ENCODE measurements at regions not wholly inside any gene's neighbourhood (a gene's known extent, or its start where the extent isn't known, plus 50 kb on each side); places are given as distances from the start of the nearest gene placed in this dataset.

DNA sequence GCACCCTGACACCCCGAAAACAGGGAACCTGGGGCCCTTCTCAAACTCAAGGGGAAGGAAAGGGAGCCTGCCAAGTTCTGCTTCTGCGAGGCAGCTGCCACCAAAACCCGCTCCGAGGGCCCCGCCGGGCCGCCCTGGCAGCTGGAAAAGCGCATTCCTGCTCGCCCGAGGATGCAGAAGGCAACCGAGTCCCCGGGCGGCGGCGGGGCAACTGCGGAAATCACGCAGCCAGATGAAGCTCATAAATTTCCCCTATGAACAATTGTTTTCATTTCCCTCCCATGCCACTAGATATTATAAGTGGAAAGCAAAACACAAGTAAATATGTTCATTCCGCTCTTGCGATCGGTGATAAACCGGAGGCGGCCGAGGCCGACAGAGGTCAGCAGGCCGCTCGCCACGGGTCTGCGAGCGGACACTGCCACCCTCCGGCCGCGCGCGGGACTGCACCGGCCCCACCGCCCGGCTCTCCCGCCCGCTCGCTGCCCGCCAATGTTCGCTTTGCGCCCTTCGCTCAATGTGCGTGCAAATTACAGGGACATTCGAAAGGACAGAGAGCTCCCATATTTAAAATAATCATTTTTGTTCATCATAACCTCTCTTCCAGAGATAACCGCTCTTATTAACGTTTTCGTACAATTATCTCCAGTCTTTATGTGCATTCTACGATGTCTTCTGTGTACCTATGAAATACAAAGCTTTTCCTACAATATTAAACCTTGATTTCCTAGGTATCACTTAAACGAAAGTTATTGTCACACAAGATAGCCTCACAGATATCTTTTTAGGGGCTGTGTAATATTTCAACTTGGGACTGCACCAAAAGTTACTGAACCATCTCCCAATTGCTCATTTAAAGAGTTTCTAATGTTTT lies 120.8 kb upstream of the ZNF507 start:
- CTCF ChIA-PET (ENCODE audit: unreplicated experiment) = interaction anchor here (0.6 kb wide), 2 partner anchors 12 to 349 kb away, joined by 3 read pairs; no protein-coding TSS in a partner anchor
- Histone ChIP-seq H3K4me1 (ENCODE audit: insufficient read depth, low read length, poor library complexity, severe bottlenecking) (no peaks in the 10 kb centered on the region), H3K4me3 (ENCODE audit: low read depth, low read length, poor library complexity, severe bottlenecking) (no peak overlapping the region), H4K20me1 (ENCODE audit: insufficient read depth, low read length) (no peaks in the 10 kb centered on the region), H2AFZ (ENCODE audit: low read length) (no peak overlapping the region), H3K9me2 (ENCODE audit: insufficient read depth, low read length) (no peaks in the 10 kb centered on the region), H3K9me3 (ENCODE audit: low read length) (no peaks in the 10 kb centered on the region), H3K36me3 (ENCODE audit: insufficient read depth, low read length) (no peaks in the 10 kb centered on the region), H3K79me2 (ENCODE audit: insufficient read depth, low read depth, low read length) (no peaks in the 10 kb centered on the region), H3K27ac (ENCODE audit: low read depth, low read length, poor library complexity, severe bottlenecking) (no peak overlapping the region), H3K4me2 (ENCODE audit: low read length) (no peak overlapping the region)
- no TSS peak for BruUV-seq (replicated peaks)
- DNase-seq (ENCODE audit: low spot score) = peak; percentile 6
- TF ChIP-seq, protein P1, sequence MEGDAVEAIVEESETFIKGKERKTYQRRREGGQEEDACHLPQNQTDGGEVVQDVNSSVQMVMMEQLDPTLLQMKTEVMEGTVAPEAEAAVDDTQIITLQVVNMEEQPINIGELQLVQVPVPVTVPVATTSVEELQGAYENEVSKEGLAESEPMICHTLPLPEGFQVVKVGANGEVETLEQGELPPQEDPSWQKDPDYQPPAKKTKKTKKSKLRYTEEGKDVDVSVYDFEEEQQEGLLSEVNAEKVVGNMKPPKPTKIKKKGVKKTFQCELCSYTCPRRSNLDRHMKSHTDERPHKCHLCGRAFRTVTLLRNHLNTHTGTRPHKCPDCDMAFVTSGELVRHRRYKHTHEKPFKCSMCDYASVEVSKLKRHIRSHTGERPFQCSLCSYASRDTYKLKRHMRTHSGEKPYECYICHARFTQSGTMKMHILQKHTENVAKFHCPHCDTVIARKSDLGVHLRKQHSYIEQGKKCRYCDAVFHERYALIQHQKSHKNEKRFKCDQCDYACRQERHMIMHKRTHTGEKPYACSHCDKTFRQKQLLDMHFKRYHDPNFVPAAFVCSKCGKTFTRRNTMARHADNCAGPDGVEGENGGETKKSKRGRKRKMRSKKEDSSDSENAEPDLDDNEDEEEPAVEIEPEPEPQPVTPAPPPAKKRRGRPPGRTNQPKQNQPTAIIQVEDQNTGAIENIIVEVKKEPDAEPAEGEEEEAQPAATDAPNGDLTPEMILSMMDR (conservative IDR thresholded peaks at IDR 0.05; ENCODE audit: low read length) = peak; percentile 96
- TF ChIP-seq EZH2phosphoT487 (IDR thresholded peaks at IDR 0.05; ENCODE audit: borderline replicate concordance, low read depth, low read length) = no peak
- POLR2A ChIA-PET = no interaction called here
- intact Hi-C loops (cut with micrococcal nuclease; ENCODE audit: unreplicated experiment) = loop anchor here (2.0 to 10.0 kb wide), 3 partner anchors 550 to 1540 kb away; no protein-coding TSS in a partner anchor

DNA sequence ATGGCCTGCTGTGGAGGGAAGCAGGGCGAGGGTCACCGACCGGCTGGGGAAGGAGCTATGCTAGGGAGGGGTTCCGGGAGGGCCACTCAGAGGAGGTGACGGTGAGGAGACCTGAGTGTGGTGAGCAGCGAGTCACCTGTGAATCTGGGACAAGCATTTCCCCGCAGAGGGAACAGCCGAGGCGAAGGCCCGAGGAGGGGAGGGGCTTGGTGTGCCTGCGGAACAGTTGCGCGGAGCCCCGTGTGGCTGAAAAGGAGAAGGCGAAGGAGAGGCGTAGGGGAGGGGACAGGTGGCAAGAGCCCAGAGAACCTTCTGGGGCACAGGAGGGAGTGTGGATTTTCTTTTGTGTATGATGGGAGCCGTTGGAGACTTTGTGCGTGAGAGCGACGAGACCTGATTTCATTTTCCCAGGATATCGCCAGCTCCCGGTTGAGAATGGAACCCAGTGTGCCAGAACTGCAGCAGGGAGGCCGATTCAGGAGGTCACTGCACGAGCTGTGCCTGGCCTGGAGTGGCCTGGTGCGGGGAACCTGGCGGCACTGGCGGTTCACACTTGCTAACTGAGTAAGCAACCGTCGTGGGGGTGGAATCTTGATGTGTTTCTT lies 117.7 kb upstream of the ZNF507 start:
- CTCF ChIA-PET (ENCODE audit: unreplicated experiment) = no interaction called here
- no peak for DNase-seq (ENCODE audit: low spot score)
- Histone ChIP-seq H3K79me2 (ENCODE audit: insufficient read depth, low read depth, low read length) (no peaks in the 10 kb centered on the region), H3K27ac (ENCODE audit: low read depth, low read length, poor library complexity, severe bottlenecking) (no peak overlapping the region), H3K4me2 (ENCODE audit: low read length) (no peak overlapping the region), H2AFZ (ENCODE audit: low read length) (no peak overlapping the region), H3K4me3 (ENCODE audit: low read depth, low read length, poor library complexity, severe bottlenecking) (no peak overlapping the region), H3K9me3 (ENCODE audit: low read length) (no peaks in the 10 kb centered on the region), H3K9me2 (ENCODE audit: insufficient read depth, low read length) (no peaks in the 10 kb centered on the region), H3K36me3 (ENCODE audit: insufficient read depth, low read length) (no peaks in the 10 kb centered on the region), H3K4me1 (ENCODE audit: insufficient read depth, low read length, poor library complexity, severe bottlenecking) (no peaks in the 10 kb centered on the region), H4K20me1 (ENCODE audit: insufficient read depth, low read length) (no peaks in the 10 kb centered on the region)
- BruUV-seq (replicated peaks) = no TSS peak
- TF ChIP-seq EZH2phosphoT487 (IDR thresholded peaks at IDR 0.05; ENCODE audit: borderline replicate concordance, low read depth, low read length) = no peak
- TF ChIP-seq, protein P1 (conservative IDR thresholded peaks at IDR 0.05; ENCODE audit: low read length) = no peak
- POLR2A ChIA-PET = no interaction called here
- intact Hi-C loops (cut with micrococcal nuclease; ENCODE audit: unreplicated experiment) = loop anchor here (10.0 kb wide), 2 partner anchors 553 to 1543 kb away; no protein-coding TSS in a partner anchor
